WERI-Rb-1 (cell line): ENCODE measurements at regions not wholly inside any gene's neighbourhood (a gene's known extent, or its start where the extent isn't known, plus 50 kb on each side); places are given as distances from the start of the nearest gene placed in this dataset.

Experiments used
- DNase-seq: peaks from one replicate; pipeline ENCODE4 v3.0.0-alpha.2; 2020
- H3K27ac ChIP-seq: fragments of 250-450 bp; sonication (Bioruptor Pico); 2 replicates; pipeline ENCODE4 v1.5.1; 2020; ENCODE audit warnings: mild to moderate bottlenecking, moderate library complexity
- H3K27me3 ChIP-seq: fragments of 250-450 bp; sonication (Bioruptor Pico); 2 replicates; pipeline ENCODE4 v1.5.1; 2021; ENCODE audit warnings: mild to moderate bottlenecking, low read depth, moderate library complexity; ENCODE audit not compliant: insufficient read depth, severe bottlenecking
- H3K36me3 ChIP-seq: fragments of 250-450 bp; sonication (Bioruptor Pico); 2 replicates; pipeline ENCODE4 v1.5.1; 2020; ENCODE audit warnings: mild to moderate bottlenecking, moderate library complexity
- H3K4me3 ChIP-seq: 2 replicates; pipeline ENCODE4 v1.5.1; 2011; ENCODE audit warnings: low read depth, mild to moderate bottlenecking, control low read depth, low read length
- H3K9me3 ChIP-seq: fragments of 250-450 bp; sonication (Bioruptor Pico); 2 replicates; pipeline ENCODE4 v1.5.1; 2021; ENCODE audit warnings: mild to moderate bottlenecking, moderate library complexity; ENCODE audit not compliant: severe bottlenecking
- CTCF ChIP-seq: IDR thresholded peaks from 2 replicates; pipeline ENCODE4 v1.5.1; 2011; ENCODE audit warnings: low read depth, mild to moderate bottlenecking, control low read depth, inconsistent platforms, low read length

- Histone ChIP-seq H3K27me3 (no peaks in the 10 kb centered on the region), H3K36me3 (no peaks in the 10 kb centered on the region), H3K27ac (no peak overlapping the region), H3K4me3 (no peak overlapping the region), H3K9me3 (no peaks in the 10 kb centered on the region)
- no peak for TF ChIP-seq CTCF
- no peak for DNase-seq
Observed at GRCh38 chr2:33804155-33804554, 205.1 kb upstream of the FAM98A start.

GRCh38 chr2:33796511-33796910 lies 197.4 kb upstream of the FAM98A start:
- no peaks in the 10 kb centered on the region for H3K9me3 ChIP-seq
- no peaks in the 10 kb centered on the region for H3K36me3 ChIP-seq
- H3K27me3 ChIP-seq = no peaks in the 10 kb centered on the region
- H3K27ac ChIP-seq = no peak overlapping the region
- no peak for TF ChIP-seq CTCF
- no peak overlapping the region for H3K4me3 ChIP-seq
- DNase-seq = no peak

- no peaks in the 10 kb centered on the region for H3K36me3 ChIP-seq
- TF ChIP-seq CTCF = no peak
- no peaks in the 10 kb centered on the region for H3K27me3 ChIP-seq
- no peak overlapping the region for H3K4me3 ChIP-seq
- no peaks in the 10 kb centered on the region for H3K9me3 ChIP-seq
- H3K27ac ChIP-seq = no peak overlapping the region
- DNase-seq = no peak
Observed at GRCh38 chr2:33791625-33792024, 192.5 kb upstream of the FAM98A start.

- H3K27ac ChIP-seq = no peak overlapping the region
- no peak for DNase-seq
- no peaks in the 10 kb centered on the region for H3K36me3 ChIP-seq
- no peak overlapping the region for H3K4me3 ChIP-seq
- H3K27me3 ChIP-seq = no peaks in the 10 kb centered on the region
- TF ChIP-seq CTCF = no peak
- H3K9me3 ChIP-seq = no peaks in the 10 kb centered on the region
Observed at GRCh38 chr2:33788044-33788443, 188.9 kb upstream of the FAM98A start.

GRCh38 chr2:33786881-33787280 lies 187.8 kb upstream of the FAM98A start:
- Histone ChIP-seq H3K27me3 (no peaks in the 10 kb centered on the region), H3K36me3 (no peaks in the 10 kb centered on the region), H3K4me3 (no peak overlapping the region), H3K9me3 (no peaks in the 10 kb centered on the region), H3K27ac (no peak overlapping the region)
- DNase-seq = no peak
- TF ChIP-seq CTCF = no peak
